ENCODE measurements at regions not wholly inside any gene's neighbourhood (a gene's known extent, or its start where the extent isn't known, plus 50 kb on each side); places are given as distances from the start of the nearest gene placed in this dataset.

- TF ChIP-seq POLR2AphosphoS5 (IDR thresholded peaks at IDR 0.05) (no peak), CTCF (IDR thresholded peaks at IDR 0.05) (no peak)
These were observed 505.4 kb upstream of the PITX2 start for GRCh38 chr4:111128327-111128726.
